ENCODE measurements at regions not wholly inside any gene's neighbourhood (a gene's known extent, or its start where the extent isn't known, plus 50 kb on each side); places are given as distances from the start of the nearest gene placed in this dataset.

GRCh38 chr13:29706923-29707322 is 111.4 kb upstream of the SLC7A1 start:
- TF ChIP-seq CTCF (IDR thresholded peaks at IDR 0.05) (no peak), POLR2A (IDR thresholded peaks at IDR 0.05) (no peak)
